HepG2 (cell line): ENCODE measurements at regions not wholly inside any gene's neighbourhood (a gene's known extent, or its start where the extent isn't known, plus 50 kb on each side); places are given as distances from the start of the nearest gene placed in this dataset.

Experiments used
- CHD2 ChIP-seq: IDR thresholded peaks from 2 replicates; pipeline ENCODE4 v1.6.1; 2011; ENCODE audit warnings: low read depth, low read length, improper control_type of control experiment
- FOSL1 ChIP-seq: sonication (generic); formaldehyde crosslinking; IDR thresholded peaks from 2 replicates; pipeline ENCODE4 v1.9.0; 2021; ENCODE audit warnings: missing genetic modification reagents, borderline replicate concordance
- GATA4 ChIP-seq: sonication (generic); IDR thresholded peaks from 2 replicates; pipeline ENCODE4 v1.6.1; 2016; ENCODE audit warnings: antibody characterized with exemption, low read depth, borderline replicate concordance
- GZF1 ChIP-seq: sonication (generic); formaldehyde crosslinking; IDR thresholded peaks from 2 replicates; pipeline ENCODE4 v1.5.1; 2020; ENCODE audit warnings: mild to moderate bottlenecking, missing genetic modification reagents
- ISL2 ChIP-seq: sonication (generic); formaldehyde crosslinking; IDR thresholded peaks from 2 replicates; pipeline ENCODE4 v1.5.0; 2020; ENCODE audit warnings: missing genetic modification reagents
- MYC ChIP-seq: sonication (generic); formaldehyde crosslinking; IDR thresholded peaks from 2 replicates; pipeline ENCODE4 v1.9.0; 2021; ENCODE audit warnings: missing genetic modification reagents, borderline replicate concordance
- NCOA5 ChIP-seq: sonication (generic); formaldehyde crosslinking; IDR thresholded peaks from 2 replicates; pipeline ENCODE4 v1.4.0; 2020; ENCODE audit warnings: missing genetic modification reagents
- NR2F6 ChIP-seq, 2 experiments: IDR thresholded peaks; 2 replicates each; pipeline ENCODE4 v1.6.1; 2016; ENCODE audit warnings: antibody characterized with exemption in 1 of 2, mild to moderate bottlenecking in 1 of 2
- PCBP1 ChIP-seq: fragments of 200-400 bp; formaldehyde crosslinking; IDR thresholded peaks from 2 replicates; pipeline ENCODE4 v1.6.1; 2017; ENCODE audit warnings: mild to moderate bottlenecking, low read depth, low read length, borderline replicate concordance
- POLR2AphosphoS5 ChIP-seq: IDR thresholded peaks from 2 replicates; pipeline ENCODE4 v1.6.1; 2012; ENCODE audit warnings: low read depth, low read length
- RARG ChIP-seq: sonication (generic); formaldehyde crosslinking; IDR thresholded peaks from 2 replicates; pipeline ENCODE4 v1.4.0; 2020; ENCODE audit warnings: low read depth, mild to moderate bottlenecking, missing genetic modification reagents
- SIX1 ChIP-seq: sonication (generic); formaldehyde crosslinking; IDR thresholded peaks from 2 replicates; pipeline ENCODE4 v1.4.0; 2020; ENCODE audit warnings: missing genetic modification reagents, borderline replicate concordance
- SNAI1 ChIP-seq: sonication (generic); formaldehyde crosslinking; IDR thresholded peaks from 2 replicates; pipeline ENCODE4 v1.5.0; 2020; ENCODE audit warnings: mild to moderate bottlenecking, missing genetic modification reagents, borderline replicate concordance
- STAG1 ChIP-seq: sonication (generic); formaldehyde crosslinking; IDR thresholded peaks from 2 replicates; pipeline ENCODE4 v1.4.0; 2020; ENCODE audit warnings: missing genetic modification reagents
- TOPORS ChIP-seq: sonication (generic); formaldehyde crosslinking; IDR thresholded peaks from 2 replicates; pipeline ENCODE4 v1.8.0; 2023; ENCODE audit warnings: mild to moderate bottlenecking, missing genetic modification reagents
- XRCC5 ChIP-seq: fragments of 200-400 bp; formaldehyde crosslinking; optimal IDR thresholded peaks from 2 replicates; pipeline ENCODE3; 2017; ENCODE audit warnings: mild to moderate bottlenecking, low read length
- ZC3H13 ChIP-seq: sonication (generic); formaldehyde crosslinking; IDR thresholded peaks from 2 replicates; pipeline ENCODE4 v1.8.1; 2023; ENCODE audit warnings: mild to moderate bottlenecking, missing genetic modification reagents, moderate library complexity
- ZFP36L1 ChIP-seq: sonication (generic); formaldehyde crosslinking; IDR thresholded peaks from 2 replicates; pipeline ENCODE4 v1.8.0; 2022; ENCODE audit warnings: mild to moderate bottlenecking, missing genetic modification reagents, moderate library complexity
- ZKSCAN1 ChIP-seq: fragments of 150-350 bp; IDR thresholded peaks from 2 replicates; pipeline ENCODE4 v1.6.1; 2014; ENCODE audit warnings: low read length
- ZNF510 ChIP-seq: sonication (generic); formaldehyde crosslinking; IDR thresholded peaks from 2 replicates; pipeline ENCODE4 v1.4.0; 2020; ENCODE audit warnings: low read depth, mild to moderate bottlenecking, missing genetic modification reagents
- ZNF547 ChIP-seq: sonication (generic); formaldehyde crosslinking; IDR thresholded peaks from 2 replicates; pipeline ENCODE4 v1.5.1; 2020; ENCODE audit warnings: mild to moderate bottlenecking, missing genetic modification reagents
- ZNF614 ChIP-seq: IDR thresholded peaks from 2 replicates; pipeline ENCODE4 v1.6.1; 2018; ENCODE audit warnings: missing biosample characterization, missing genetic modification reagents, inconsistent platforms, borderline replicate concordance
- ZNF674 ChIP-seq: sonication (generic); formaldehyde crosslinking; IDR thresholded peaks from 2 replicates; pipeline ENCODE4 v1.5.0; 2020; ENCODE audit warnings: low read depth, mild to moderate bottlenecking, missing genetic modification reagents
- ZNF749 ChIP-seq: sonication (generic); formaldehyde crosslinking; IDR thresholded peaks from 2 replicates; pipeline ENCODE4 v1.8.0; 2022; ENCODE audit warnings: mild to moderate bottlenecking, missing genetic modification reagents, moderate library complexity, borderline replicate concordance
- ZSCAN12 ChIP-seq: sonication (generic); formaldehyde crosslinking; IDR thresholded peaks from 2 replicates; pipeline ENCODE4 v1.9.0; 2021; ENCODE audit warnings: mild to moderate bottlenecking, missing genetic modification reagents
- TF ChIP-seq, protein P1 (sequence below): sonication (generic); formaldehyde crosslinking; IDR thresholded peaks from 2 replicates; pipeline ENCODE4 v1.8.0; 2022; ENCODE audit warnings: mild to moderate bottlenecking, missing genetic modification reagents, borderline replicate concordance
- TF ChIP-seq, protein P2 (sequence below): sonication (generic); formaldehyde crosslinking; IDR thresholded peaks from 2 replicates; pipeline ENCODE4 v1.5.1; 2020; ENCODE audit warnings: missing genetic modification reagents, mild to moderate bottlenecking, borderline replicate concordance

DNA sequence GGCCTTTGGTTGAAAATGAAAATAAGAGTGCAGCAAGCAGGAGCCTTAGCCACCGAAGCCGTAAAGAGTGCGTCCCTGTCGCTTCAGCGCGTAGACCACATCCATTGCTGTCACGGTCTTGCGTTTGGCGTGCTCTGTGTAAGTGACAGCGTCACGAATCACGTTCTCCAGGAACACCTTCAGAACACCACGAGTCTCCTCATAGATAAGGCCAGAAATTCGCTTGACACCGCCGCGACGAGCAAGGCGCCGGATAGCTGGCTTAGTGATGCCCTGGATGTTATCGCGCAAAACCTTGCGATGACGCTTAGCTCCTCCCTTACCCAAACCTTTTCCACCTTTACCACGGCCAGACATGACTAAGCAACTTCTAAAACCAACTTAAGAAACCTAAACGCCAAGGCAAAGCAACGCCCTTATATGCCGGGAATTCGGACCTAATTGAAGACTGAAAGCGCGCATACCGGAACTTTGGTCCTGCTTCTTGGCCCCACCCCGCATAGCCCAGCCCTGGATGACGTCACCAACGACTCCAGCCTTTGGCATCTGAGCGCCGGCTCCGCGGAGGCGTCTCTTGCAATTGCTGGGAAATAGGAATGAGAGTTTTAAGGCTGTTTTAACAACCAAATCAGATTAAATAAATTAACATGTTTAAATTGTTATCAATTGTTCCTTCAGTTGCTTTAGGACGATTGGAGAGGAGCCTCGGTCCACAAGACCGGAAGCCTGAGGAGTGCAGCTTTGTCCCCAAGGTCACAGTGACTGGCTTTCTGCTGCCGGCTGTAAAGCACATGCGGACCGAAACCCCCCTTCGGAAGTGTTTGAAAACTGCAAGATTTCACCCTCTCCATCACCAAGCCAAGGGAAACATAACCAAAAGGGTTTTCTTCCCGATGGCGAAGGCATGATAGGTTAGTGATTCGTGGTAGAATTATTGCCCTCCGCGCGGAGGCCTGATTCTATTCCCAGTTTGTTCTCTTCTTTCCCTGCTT lies 79.6 kb upstream of the BTN3A2 start (continued):
- TF ChIP-seq, protein P1, sequence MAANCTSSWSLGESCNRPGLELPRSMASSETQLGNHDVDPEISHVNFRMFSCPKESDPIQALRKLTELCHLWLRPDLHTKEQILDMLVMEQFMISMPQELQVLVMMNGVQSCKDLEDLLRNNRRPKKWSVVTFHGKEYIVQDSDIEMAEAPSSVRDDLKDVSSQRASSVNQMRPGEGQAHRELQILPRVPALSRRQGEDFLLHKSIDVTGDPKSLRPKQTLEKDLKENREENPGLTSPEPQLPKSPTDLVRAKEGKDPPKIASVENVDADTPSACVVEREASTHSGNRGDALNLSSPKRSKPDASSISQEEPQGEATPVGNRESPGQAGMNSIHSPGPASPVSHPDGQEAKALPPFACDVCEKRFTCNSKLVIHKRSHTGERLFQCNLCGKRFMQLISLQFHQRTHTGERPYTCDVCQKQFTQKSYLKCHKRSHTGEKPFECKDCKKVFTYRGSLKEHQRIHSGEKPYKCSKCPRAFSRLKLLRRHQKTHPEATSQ (CRISPR knock-in tag) = peak; percentile 49; the same call in 1 of the 2 replicates
- TF ChIP-seq TOPORS (CRISPR knock-in tag) (0 out of 2 replicates have a peak, but pooled peaks have one; percentile 63), ZKSCAN1 (peak; percentile 93), GATA4 (peak; percentile 27; the same call in 1 of the 2 replicates), ISL2 (CRISPR knock-in tag) (peak; percentile 73; the same call in 1 of the 2 replicates), XRCC5 (peak; percentile 66), SIX1 (peak; percentile 48), ZSCAN12 (CRISPR knock-in tag) (no peak), ZFP36L1 (no peak), SNAI1 (CRISPR knock-in tag) (no peak; the same call in 1 of the 2 replicates), STAG1 (CRISPR knock-in tag) (peak; percentile 26), ZC3H13 (CRISPR knock-in tag) (no peak; the same call in 1 of the 2 replicates), CHD2 (no peak; the same call in 1 of the 2 replicates), NCOA5 (CRISPR knock-in tag) (peak; percentile 91; the same call in 1 of the 2 replicates), ZNF510 (CRISPR knock-in tag) (no peak; the same call in 1 of the 2 replicates), ZNF547 (CRISPR knock-in tag) (peak; percentile 65; the same call in 1 of the 2 replicates), PCBP1 (peak; percentile 53; the same call in 1 of the 2 replicates), ZNF614 (CRISPR knock-in tag) (peak; percentile 66; the same call in 1 of the 2 replicates), GZF1 (CRISPR knock-in tag) (0 out of 2 replicates have a peak, but pooled peaks have one; percentile 15), ZNF674 (CRISPR knock-in tag) (no peak), RARG (peak; percentile 88), NR2F6 (IDR thresholded peaks at IDR 0.05) (peak; percentile 39; the same call in 1 of the 2 replicates), NR2F6 (CRISPR knock-in tag; IDR thresholded peaks at IDR 0.05) (no peak), POLR2AphosphoS5 (peak; percentile 99), MYC (CRISPR knock-in tag) (peak; percentile 49; the same call in 1 of the 2 replicates), FOSL1 (CRISPR knock-in tag) (no peak; the same call in 1 of the 2 replicates), ZNF749 (CRISPR knock-in tag) (no peak)
- TF ChIP-seq, protein P2, sequence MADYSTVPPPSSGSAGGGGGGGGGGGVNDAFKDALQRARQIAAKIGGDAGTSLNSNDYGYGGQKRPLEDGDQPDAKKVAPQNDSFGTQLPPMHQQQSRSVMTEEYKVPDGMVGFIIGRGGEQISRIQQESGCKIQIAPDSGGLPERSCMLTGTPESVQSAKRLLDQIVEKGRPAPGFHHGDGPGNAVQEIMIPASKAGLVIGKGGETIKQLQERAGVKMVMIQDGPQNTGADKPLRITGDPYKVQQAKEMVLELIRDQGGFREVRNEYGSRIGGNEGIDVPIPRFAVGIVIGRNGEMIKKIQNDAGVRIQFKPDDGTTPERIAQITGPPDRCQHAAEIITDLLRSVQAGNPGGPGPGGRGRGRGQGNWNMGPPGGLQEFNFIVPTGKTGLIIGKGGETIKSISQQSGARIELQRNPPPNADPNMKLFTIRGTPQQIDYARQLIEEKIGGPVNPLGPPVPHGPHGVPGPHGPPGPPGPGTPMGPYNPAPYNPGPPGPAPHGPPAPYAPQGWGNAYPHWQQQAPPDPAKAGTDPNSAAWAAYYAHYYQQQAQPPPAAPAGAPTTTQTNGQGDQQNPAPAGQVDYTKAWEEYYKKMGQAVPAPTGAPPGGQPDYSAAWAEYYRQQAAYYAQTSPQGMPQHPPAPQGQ = 0 out of 2 replicates have a peak, but pooled peaks have one; percentile 1
